HepG2 (cell line): ENCODE measurements at regions not wholly inside any gene's neighbourhood (a gene's known extent, or its start where the extent isn't known, plus 50 kb on each side); places are given as distances from the start of the nearest gene placed in this dataset.

Source experiments
- ATAC-seq: fragments of 200-7000 bp; cut with Tn5 transposase; 3 replicates; pipeline ENCODE4 v1.9.1; 2020; ENCODE audit warnings: mild to moderate bottlenecking, moderate library complexity
- BruUV-seq: library from RNA; stranded (reverse); fragments of 400-500 nt; replicated peaks from 2 replicates; lab custom pipeline; 2021; lab: Mats Ljungman, UMichigan
- CTCF ChIA-PET: fragments of 300-600 bp; formaldehyde crosslinking; extraction: SDS; loops from one replicate; lab custom pipeline; 2021; ENCODE audit warnings: low total read pairs, inconsistent platforms, low intra/inter-chr PET ratio; lab: Yijun Ruan, JAX
- POLR2A ChIA-PET: fragments of 350-600 bp; sonication (Branson Sonifier 250); formaldehyde crosslinking; loops from one replicate; lab custom pipeline; 2020; ENCODE audit warnings: antibody characterized with exemption, inconsistent platforms; lab: Yijun Ruan, JAX
- DNase-seq: peaks from one replicate; pipeline ENCODE4 v3.0.0-alpha.2; 2015; ENCODE audit warnings: low spot score
- FAIRE-seq: peaks from 3 replicates; lab custom pipeline; 2011; peaks lifted over from hg19 to GRCh38; lab: Jason Lieb, UNC
- H2AFZ ChIP-seq: one replicate; pipeline ENCODE4 v1.6.1; 2011; ENCODE audit warnings: low read length, inconsistent platforms
- H3K27ac ChIP-seq: fragments of 300-600 bp; 3 replicates; pipeline ENCODE4 v1.8.0; 2011; ENCODE audit warnings: mixed run types, mild to moderate bottlenecking, mixed read lengths, low read length, inconsistent platforms; ENCODE audit not compliant: insufficient read depth; ENCODE audit errors: extremely low read length
- H3K27me3 ChIP-seq, 2 experiments: fragments of 200-600 bp in 1 of 2; 2 replicates in 1 of 2; 3 replicates in 1 of 2; pipeline versions ENCODE4 v1.6.0 to v1.8.0; 2011; ENCODE audit warnings: low read length in 2 of 2, mild to moderate bottlenecking in 2 of 2, moderate library complexity in 2 of 2, inconsistent platforms in 1 of 2; ENCODE audit not compliant: insufficient read depth in 2 of 2, control insufficient read depth in 1 of 2
- H3K36me3 ChIP-seq, 2 experiments: fragments of 200-600 bp in 1 of 2; replicated peaks in 1 of 2; 2 replicates in 1 of 2; 3 replicates in 1 of 2; pipeline versions ENCODE4 v1.5.1 to v1.8.0; 2011; ENCODE audit warnings: low read length in 2 of 2, inconsistent platforms in 1 of 2; ENCODE audit not compliant: insufficient read depth in 2 of 2, control insufficient read depth in 1 of 2
- H3K4me1 ChIP-seq: 2 replicates; pipeline ENCODE4 v1.5.1; 2012; ENCODE audit warnings: low read length, inconsistent platforms; ENCODE audit not compliant: insufficient read depth
- H3K4me2 ChIP-seq: 2 replicates; pipeline ENCODE4 v1.6.0; 2011; ENCODE audit warnings: low read depth, low read length, inconsistent platforms
- H3K4me3 ChIP-seq, 3 experiments: fragments of 200-600 bp in 1 of 3; sonication (generic), shearing (Covaris generic) in 1 of 3; replicated peaks in 1 of 3; 2 replicates each; pipeline ENCODE4 v1.5.1; 2011 to 2016; ENCODE audit warnings: low read length in 3 of 3, inconsistent platforms in 2 of 3, low read depth in 2 of 3, mild to moderate bottlenecking in 2 of 3, control low read depth in 1 of 3, mixed read lengths in 1 of 3; ENCODE audit not compliant: insufficient read depth in 1 of 3
- H3K79me2 ChIP-seq: one replicate; pipeline ENCODE4 v1.6.1; 2011; ENCODE audit warnings: low read length, inconsistent platforms; ENCODE audit not compliant: insufficient read depth
- H3K9ac ChIP-seq: 2 replicates; pipeline ENCODE4 v1.6.0; 2011; ENCODE audit warnings: mild to moderate bottlenecking, low read depth, low read length, inconsistent platforms; ENCODE audit not compliant: insufficient read depth
- H3K9me3 ChIP-seq: 2 replicates; pipeline ENCODE4 v1.5.1; 2012; ENCODE audit warnings: mild to moderate bottlenecking, low read length
- H4K20me1 ChIP-seq: 2 replicates; pipeline ENCODE4 v1.6.0; 2011; ENCODE audit warnings: inconsistent platforms, mild to moderate bottlenecking, low read length, moderate library complexity; ENCODE audit not compliant: insufficient read depth
- ATF6 ChIP-seq: sonication (generic); formaldehyde crosslinking; conservative IDR thresholded peaks from 2 replicates; pipeline ENCODE4 v1.4.0; 2020; ENCODE audit warnings: missing genetic modification reagents
- RAD51 ChIP-seq: fragments of 450-650 bp; IDR thresholded peaks from 2 replicates; pipeline ENCODE4 v1.6.1; 2016; ENCODE audit warnings: borderline replicate concordance
- ZBTB33 ChIP-seq: sonication (generic); formaldehyde crosslinking; IDR thresholded peaks from 2 replicates; pipeline ENCODE4 v1.4.0; 2020; ENCODE audit warnings: missing genetic modification reagents
- ZNF253 ChIP-seq: sonication (generic); formaldehyde crosslinking; IDR thresholded peaks from 2 replicates; pipeline ENCODE4 v1.8.0; 2022; ENCODE audit warnings: mild to moderate bottlenecking, missing genetic modification reagents, borderline replicate concordance
- ZNF567 ChIP-seq: sonication (generic); formaldehyde crosslinking; IDR thresholded peaks from 2 replicates; pipeline ENCODE4 v1.8.1; 2023; ENCODE audit warnings: mild to moderate bottlenecking, missing genetic modification reagents, borderline replicate concordance
- WGBS: methylation state at CpG from one replicate; pipeline ENCODE4 v1.1.6; 2017; ENCODE audit warnings: low lambda C conversion rate; 5-methylcytosine and 5-hydroxymethylcytosine counted together
- in situ Hi-C: cut with HindIII; loops from 2 replicates; pipeline ENCODE4 v1.10.0; 2017; ENCODE audit warnings: low pct_unique_long_range_greater_than_20kb; ENCODE audit not compliant: extremely low pct_ligation_motif_present
- intact Hi-C: fragments of 100-400 bp; cut with micrococcal nuclease; formaldehyde crosslinking; loops from one replicate; pipeline ENCODE4 v1.10.0; 2022; ENCODE audit not compliant: unreplicated experiment
- TF ChIP-seq, protein P1 (sequence below), 2 experiments: sonication (generic) in 1 of 2; formaldehyde crosslinking in 1 of 2; IDR thresholded peaks; 2 replicates each; pipeline versions ENCODE4 v1.5.1 to v1.6.1; 2011 to 2020; ENCODE audit warnings: borderline replicate concordance in 1 of 2, low read depth in 1 of 2, low read length in 1 of 2, mild to moderate bottlenecking in 1 of 2, missing genetic modification reagents in 1 of 2, moderate library complexity in 1 of 2

DNA sequence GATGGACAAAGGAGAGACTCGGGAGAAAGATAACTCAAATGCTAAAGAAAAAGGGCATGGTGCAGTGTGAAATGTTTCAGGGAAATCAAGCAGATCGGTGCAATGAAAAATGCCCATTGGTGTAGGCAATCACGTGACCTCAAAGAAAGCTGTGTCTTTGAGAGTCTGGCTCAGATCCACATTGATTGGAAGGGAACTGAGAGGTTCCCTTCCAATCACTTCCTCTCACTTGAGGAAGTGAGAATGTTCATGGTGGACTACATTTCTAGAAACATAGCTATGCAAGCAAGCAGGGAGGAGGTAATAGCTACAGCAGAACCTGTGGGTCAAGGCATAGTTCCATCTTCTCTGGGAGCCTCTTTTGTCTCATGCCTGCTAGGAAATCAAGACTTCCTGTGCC lies 187.4 kb downstream of the LPIN1 start:
- intact Hi-C loops (no loop called here), in situ Hi-C loops (no loop called here)
- no peaks in the 10 kb centered on the region for H4K20me1 ChIP-seq
- H3K4me1 ChIP-seq: peaks cover 6% of the 10 kb centered on the region; the same call in 1 of the 2 replicates
- POLR2A ChIA-PET: no interaction called here
- H3K36me3 ChIP-seq: no peaks in the 10 kb centered on the region
- CTCF ChIA-PET: no interaction called here
- H3K79me2 ChIP-seq: no peaks in the 10 kb centered on the region
- no peak for FAIRE-seq
- no peak overlapping the region for H3K27ac ChIP-seq
- no peak for DNase-seq
- H2AFZ ChIP-seq: no peak overlapping the region
- 7% methylated on average over 3 of the region's 3 CpGs for WGBS
- H3K9me3 ChIP-seq: no peaks in the 10 kb centered on the region
- no peak overlapping the region for H3K9ac ChIP-seq
- H3K27me3 ChIP-seq: peaks cover 3 to 17% of the 10 kb centered on the region in 2 experiments; a peak in 2 of 5 replicates
- no TSS peak for BruUV-seq
- no peak for ATAC-seq
- H3K4me2 ChIP-seq: no peak overlapping the region
- peak; percentile 89 for TF ChIP-seq RAD51
- TF ChIP-seq ATF6 (CRISPR knock-in tag): no peak
- TF ChIP-seq, protein P1, sequence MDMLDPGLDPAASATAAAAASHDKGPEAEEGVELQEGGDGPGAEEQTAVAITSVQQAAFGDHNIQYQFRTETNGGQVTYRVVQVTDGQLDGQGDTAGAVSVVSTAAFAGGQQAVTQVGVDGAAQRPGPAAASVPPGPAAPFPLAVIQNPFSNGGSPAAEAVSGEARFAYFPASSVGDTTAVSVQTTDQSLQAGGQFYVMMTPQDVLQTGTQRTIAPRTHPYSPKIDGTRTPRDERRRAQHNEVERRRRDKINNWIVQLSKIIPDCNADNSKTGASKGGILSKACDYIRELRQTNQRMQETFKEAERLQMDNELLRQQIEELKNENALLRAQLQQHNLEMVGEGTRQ (IDR thresholded peaks at IDR 0.05; ENCODE audit: low read depth, low read length): peak; percentile 77
- TF ChIP-seq, protein P1 (CRISPR knock-in tag; IDR thresholded peaks at IDR 0.05; ENCODE audit: borderline replicate concordance): no peak
- no peak for TF ChIP-seq ZNF253 (CRISPR knock-in tag)
- no peak for TF ChIP-seq ZNF567 (CRISPR knock-in tag)
- TF ChIP-seq ZBTB33 (CRISPR knock-in tag): no peak
- H3K4me3 ChIP-seq: no peak overlapping the region
